DOHH2 (cell line): ENCODE measurements at regions not wholly inside any gene's neighbourhood (a gene's known extent, or its start where the extent isn't known, plus 50 kb on each side); places are given as distances from the start of the nearest gene placed in this dataset.

ENCODE experiments used
- CTCF ChIP-seq: fragments of 200-600 bp; sonication (generic); IDR thresholded peaks from one replicate; pipeline ENCODE4 v1.5.1; 2014; ENCODE audit warnings: antibody characterized with exemption, mild to moderate bottlenecking, low read depth, low read length; ENCODE audit not compliant: poor library complexity, severe bottlenecking
- EZH2phosphoT487 ChIP-seq: fragments of 200-600 bp; sonication (generic); IDR thresholded peaks from 2 replicates; pipeline ENCODE4 v1.6.1; 2017; ENCODE audit warnings: borderline replicate concordance, mild to moderate bottlenecking, antibody characterized with exemption, low read length, moderate library complexity, mixed read lengths

GRCh38 chr9:21682981-21683380, 119.5 kb upstream of the MTAP start:
- no peak for TF ChIP-seq EZH2phosphoT487
- TF ChIP-seq CTCF = no peak
